Naive thymus-derived CD4-positive, alpha-beta T cell (primary cell): ENCODE measurements at regions not wholly inside any gene's neighbourhood (a gene's known extent, or its start where the extent isn't known, plus 50 kb on each side); places are given as distances from the start of the nearest gene placed in this dataset.

ENCODE experiments used
- ATAC-seq: fragments of 150-1000 bp; cut with Tn5 transposase; 2 replicates; pipeline ENCODE4 v1.10.0; 2021; ENCODE audit warnings: mild to moderate bottlenecking, moderate library complexity
- CTCF ChIA-PET: fragments of 350-600 bp; sonication (Branson Sonifier 250); formaldehyde crosslinking; loops from one replicate; lab custom pipeline; 2021; ENCODE audit warnings: antibody characterized with exemption; lab: Charles Lee
- POLR2A ChIA-PET: fragments of 350-600 bp; sonication (Branson Sonifier 250); formaldehyde crosslinking; loops from one replicate; lab custom pipeline; 2021; ENCODE audit warnings: antibody characterized with exemption, inconsistent platforms; lab: Charles Lee
- DNase-seq, 9 donors: peaks; one replicate each; pipeline versions ENCODE4 v3.0.0 to v3.0.0-alpha.2; 2020 to 2022; ENCODE audit warnings: mixed read lengths in 1 of 9
- H3K27ac ChIP-seq: one replicate; pipeline ENCODE4 v1.7.0; 2013; ENCODE audit warnings: mild to moderate bottlenecking, low read depth, low read length, moderate library complexity
- H3K27me3 ChIP-seq, 2 donors: one replicate each; pipeline ENCODE4 v1.7.0; 2013; ENCODE audit warnings: low read length in 2 of 2, mild to moderate bottlenecking in 2 of 2, moderate library complexity in 2 of 2; ENCODE audit not compliant: control insufficient read depth in 2 of 2, insufficient read depth in 2 of 2
- H3K36me3 ChIP-seq, 3 experiments: 1 replicate in 2 of 3; 2 replicates in 1 of 3; pipeline ENCODE4 v1.7.0; 2013; ENCODE audit warnings: low read length in 3 of 3, mild to moderate bottlenecking in 3 of 3, moderate library complexity in 1 of 3; ENCODE audit not compliant: insufficient read depth in 3 of 3, control insufficient read depth in 2 of 3
- H3K4me1 ChIP-seq, 2 donors: one replicate each; pipeline ENCODE4 v1.7.0; 2013; ENCODE audit warnings: low read length in 2 of 2, mild to moderate bottlenecking in 2 of 2, moderate library complexity in 1 of 2; ENCODE audit not compliant: control insufficient read depth in 2 of 2, insufficient read depth in 2 of 2
- H3K4me3 ChIP-seq: 2 replicates; pipeline ENCODE4 v1.7.0; 2013; ENCODE audit warnings: mild to moderate bottlenecking, low read length
- H3K9me3 ChIP-seq, 3 experiments: 1 replicate in 2 of 3; 2 replicates in 1 of 3; pipeline ENCODE4 v1.7.0; 2013; ENCODE audit warnings: low read length in 3 of 3; ENCODE audit not compliant: control insufficient read depth in 2 of 3
- H3K27ac Mint-ChIP-seq, 9 donors: one replicate each; pipeline ENCODE4 v1.8.0; 2020 to 2022; ENCODE audit warnings: mixed read lengths in 9 of 9, mild to moderate bottlenecking in 8 of 9, moderate library complexity in 5 of 9, inconsistent platforms in 2 of 9
- H3K27me3 Mint-ChIP-seq, 5 donors: one replicate each; pipeline ENCODE4 v1.8.0; 2021 to 2022; ENCODE audit warnings: mixed read lengths in 5 of 5, mild to moderate bottlenecking in 1 of 5
- H3K36me3 Mint-ChIP-seq, 5 donors: one replicate each; pipeline ENCODE4 v1.8.0; 2020 to 2022; ENCODE audit warnings: mixed read lengths in 5 of 5, mild to moderate bottlenecking in 3 of 5, inconsistent platforms in 1 of 5
- H3K4me1 Mint-ChIP-seq, 7 donors: one replicate each; pipeline ENCODE4 v1.8.0; 2020 to 2022; ENCODE audit warnings: mixed read lengths in 7 of 7, mild to moderate bottlenecking in 3 of 7, inconsistent platforms in 1 of 7
- H3K4me3 Mint-ChIP-seq, 10 donors: one replicate each; pipeline ENCODE4 v1.8.0; 2020 to 2022; ENCODE audit warnings: mild to moderate bottlenecking in 10 of 10, mixed read lengths in 10 of 10, moderate library complexity in 6 of 10, inconsistent platforms in 2 of 10
- H3K9me3 Mint-ChIP-seq, 11 donors: one replicate each; pipeline ENCODE4 v1.8.0; 2020 to 2022; ENCODE audit warnings: mixed read lengths in 11 of 11, mild to moderate bottlenecking in 4 of 11, inconsistent platforms in 1 of 11, moderate library complexity in 1 of 11
- intact Hi-C, 2 donors: fragments of 100-400 bp; cut with micrococcal nuclease; formaldehyde crosslinking; loops; one replicate each; pipeline ENCODE4 v1.15.1; 2023

- ChIA-PET POLR2A (no interaction called here), CTCF (no interaction called here)
- Histone ChIP-seq H3K36me3 (no peaks in the 10 kb centered on the region), H3K9me3 (no peaks in the 10 kb centered on the region), H3K27ac (no peak overlapping the region), H3K27me3 (no peaks in the 10 kb centered on the region), H3K4me1 (no peaks in the 10 kb centered on the region), H3K4me3 (no peak overlapping the region)
- H3K27ac Mint-ChIP-seq, result no peak overlapping the region
- no peaks in the 10 kb centered on the region for H3K4me1 Mint-ChIP-seq
- DNase-seq (no peak), ATAC-seq (no peak)
- H3K27me3 Mint-ChIP-seq, result no peaks in the 10 kb centered on the region
- peaks cover 0 to 7% (median 0%) of the 10 kb centered on the region in 11 donors for H3K9me3 Mint-ChIP-seq
- H3K4me3 Mint-ChIP-seq, result no peak overlapping the region
- intact Hi-C loops, result no loop called here
- H3K36me3 Mint-ChIP-seq, result no peaks in the 10 kb centered on the region
Observed at GRCh38 chrX:27404366-27404765, 58.8 kb downstream of the PPP4R3C start.

- POLR2A ChIA-PET, result no interaction called here
- Mint-ChIP-seq H3K9me3 (peaks cover 0 to 3% (median 0%) of the 10 kb centered on the region in 11 donors), H3K36me3 (no peaks in the 10 kb centered on the region), H3K4me3 (no peak overlapping the region), H3K27me3 (no peaks in the 10 kb centered on the region), H3K4me1 (no peaks in the 10 kb centered on the region), H3K27ac (no peak overlapping the region)
- no peaks in the 10 kb centered on the region for H3K36me3 ChIP-seq
- CTCF ChIA-PET, result no interaction called here
- H3K4me3 ChIP-seq, result no peak overlapping the region
- no peaks in the 10 kb centered on the region for H3K9me3 ChIP-seq
- no peaks in the 10 kb centered on the region for H3K4me1 ChIP-seq
- H3K27me3 ChIP-seq, result no peaks in the 10 kb centered on the region
- ATAC-seq (no peak), DNase-seq (no peak)
- H3K27ac ChIP-seq, result no peak overlapping the region
- intact Hi-C loops, result no loop called here
Observed at GRCh38 chrX:27399146-27399456, 64.0 kb downstream of the PPP4R3C start.

GRCh38 chrX:27391623-27392022 lies 71.5 kb downstream of the PPP4R3C start:
- no peak for ATAC-seq
- ChIA-PET POLR2A (no interaction called here), CTCF (no interaction called here)
- H3K27me3 ChIP-seq, result no peaks in the 10 kb centered on the region
- H3K27ac Mint-ChIP-seq, result no peak overlapping the region
- H3K4me1 Mint-ChIP-seq, result no peaks in the 10 kb centered on the region
- H3K27ac ChIP-seq, result no peak overlapping the region
- H3K27me3 Mint-ChIP-seq, result no peaks in the 10 kb centered on the region
- H3K4me1 ChIP-seq, result no peaks in the 10 kb centered on the region
- no peaks in the 10 kb centered on the region for H3K36me3 ChIP-seq
- no peaks in the 10 kb centered on the region for H3K36me3 Mint-ChIP-seq
- H3K9me3 Mint-ChIP-seq, result peaks cover 0 to 7% (median 0%) of the 10 kb centered on the region in 11 donors
- DNase-seq, result no peak
- no peaks in the 10 kb centered on the region for H3K9me3 ChIP-seq
- intact Hi-C loops, result no loop called here
- H3K4me3 ChIP-seq, result no peak overlapping the region
- no peak overlapping the region for H3K4me3 Mint-ChIP-seq

GRCh38 chrX:27381419-27381818 lies 81.7 kb downstream of the PPP4R3C start:
- Mint-ChIP-seq H3K27ac (no peak overlapping the region), H3K36me3 (no peaks in the 10 kb centered on the region), H3K4me1 (no peaks in the 10 kb centered on the region), H3K9me3 (peaks cover 0 to 7% (median 0%) of the 10 kb centered on the region in 11 donors), H3K27me3 (no peaks in the 10 kb centered on the region), H3K4me3 (no peak overlapping the region)
- POLR2A ChIA-PET, result no interaction called here
- no peaks in the 10 kb centered on the region for H3K4me1 ChIP-seq
- H3K9me3 ChIP-seq, result no peaks in the 10 kb centered on the region
- intact Hi-C loops, result no loop called here
- no peak overlapping the region for H3K4me3 ChIP-seq
- H3K27me3 ChIP-seq, result no peaks in the 10 kb centered on the region
- no peak overlapping the region for H3K27ac ChIP-seq
- CTCF ChIA-PET, result no interaction called here
- no peak for DNase-seq
- H3K36me3 ChIP-seq, result no peaks in the 10 kb centered on the region
- ATAC-seq, result no peak

GRCh38 chrX:27380163-27380845 lies 82.8 kb downstream of the PPP4R3C start:
- POLR2A ChIA-PET, result no interaction called here
- H3K36me3 ChIP-seq, result no peaks in the 10 kb centered on the region
- intact Hi-C loops, result no loop called here
- H3K27me3 Mint-ChIP-seq, result no peaks in the 10 kb centered on the region
- H3K27ac ChIP-seq, result no peak overlapping the region
- no peak for DNase-seq
- H3K9me3 ChIP-seq, result no peaks in the 10 kb centered on the region
- peaks cover 0 to 5% (median 0%) of the 10 kb centered on the region in 11 donors for H3K9me3 Mint-ChIP-seq
- no peaks in the 10 kb centered on the region for H3K4me1 Mint-ChIP-seq
- no peaks in the 10 kb centered on the region for H3K27me3 ChIP-seq
- CTCF ChIA-PET, result no interaction called here
- H3K4me1 ChIP-seq, result no peaks in the 10 kb centered on the region
- no peaks in the 10 kb centered on the region for H3K36me3 Mint-ChIP-seq
- H3K27ac Mint-ChIP-seq, result no peak overlapping the region
- no peak overlapping the region for H3K4me3 Mint-ChIP-seq
- ATAC-seq, result no peak
- no peak overlapping the region for H3K4me3 ChIP-seq

GRCh38 chrX:27354021-27354420 lies 109.1 kb downstream of the PPP4R3C start:
- no peaks in the 10 kb centered on the region for H3K4me1 Mint-ChIP-seq
- H3K27me3 ChIP-seq, result no peaks in the 10 kb centered on the region
- CTCF ChIA-PET, result no interaction called here
- H3K36me3 Mint-ChIP-seq, result no peaks in the 10 kb centered on the region
- H3K4me1 ChIP-seq, result no peaks in the 10 kb centered on the region
- H3K27me3 Mint-ChIP-seq, result no peaks in the 10 kb centered on the region
- H3K9me3 Mint-ChIP-seq, result peaks cover 0 to 4% (median 0%) of the 10 kb centered on the region in 11 donors
- POLR2A ChIA-PET, result no interaction called here
- no peaks in the 10 kb centered on the region for H3K9me3 ChIP-seq
- DNase-seq (no peak), ATAC-seq (no peak)
- H3K27ac Mint-ChIP-seq, result no peak overlapping the region
- H3K36me3 ChIP-seq, result no peaks in the 10 kb centered on the region
- intact Hi-C loops, result no loop called here
- H3K4me3 Mint-ChIP-seq, result no peak overlapping the region
- H3K4me3 ChIP-seq, result no peak overlapping the region
- H3K27ac ChIP-seq, result no peak overlapping the region

GRCh38 chrX:27350476-27350875 lies 112.7 kb downstream of the PPP4R3C start:
- H3K27ac Mint-ChIP-seq, result no peak overlapping the region
- H3K36me3 ChIP-seq, result no peaks in the 10 kb centered on the region
- H3K4me3 Mint-ChIP-seq, result no peak overlapping the region
- no peaks in the 10 kb centered on the region for H3K36me3 Mint-ChIP-seq
- no peaks in the 10 kb centered on the region for H3K4me1 ChIP-seq
- ChIA-PET CTCF (no interaction called here), POLR2A (no interaction called here)
- H3K9me3 Mint-ChIP-seq, result peaks cover 0 to 4% (median 0%) of the 10 kb centered on the region in 11 donors
- no peaks in the 10 kb centered on the region for H3K9me3 ChIP-seq
- DNase-seq (no peak), ATAC-seq (no peak)
- H3K27ac ChIP-seq, result no peak overlapping the region
- H3K4me3 ChIP-seq, result no peak overlapping the region
- H3K27me3 Mint-ChIP-seq, result no peaks in the 10 kb centered on the region
- H3K4me1 Mint-ChIP-seq, result no peaks in the 10 kb centered on the region
- intact Hi-C loops, result no loop called here
- no peaks in the 10 kb centered on the region for H3K27me3 ChIP-seq
